Suprapubic skin (tissue), 3 donors: ENCODE measurements at regions not wholly inside any gene's neighbourhood (a gene's known extent, or its start where the extent isn't known, plus 50 kb on each side); places are given as distances from the start of the nearest gene placed in this dataset.

Experiments used
- EP300 ChIP-seq: sonication (generic); formaldehyde crosslinking; IDR thresholded peaks from one replicate; pipeline ENCODE4 v1.6.1; 2017; ENCODE audit warnings: antibody characterized with exemption
- POLR2A ChIP-seq, 2 donors: fragments of 450-650 bp; IDR thresholded peaks; one replicate each; pipeline ENCODE4 v1.6.1; 2017; ENCODE audit warnings: antibody characterized with exemption in 2 of 2, mild to moderate bottlenecking in 2 of 2, moderate library complexity in 2 of 2
- TF ChIP-seq, protein P1 (sequence below), 2 donors: fragments of 200-600 bp in 1 of 2; fragments of 450-650 bp in 1 of 2; sonication (generic) in 1 of 2; IDR thresholded peaks; one replicate each; pipeline ENCODE4 v1.5.1; 2016 to 2019; ENCODE audit warnings: antibody characterized with exemption in 2 of 2, mild to moderate bottlenecking in 1 of 2, moderate library complexity in 1 of 2

- TF ChIP-seq, protein P1, sequence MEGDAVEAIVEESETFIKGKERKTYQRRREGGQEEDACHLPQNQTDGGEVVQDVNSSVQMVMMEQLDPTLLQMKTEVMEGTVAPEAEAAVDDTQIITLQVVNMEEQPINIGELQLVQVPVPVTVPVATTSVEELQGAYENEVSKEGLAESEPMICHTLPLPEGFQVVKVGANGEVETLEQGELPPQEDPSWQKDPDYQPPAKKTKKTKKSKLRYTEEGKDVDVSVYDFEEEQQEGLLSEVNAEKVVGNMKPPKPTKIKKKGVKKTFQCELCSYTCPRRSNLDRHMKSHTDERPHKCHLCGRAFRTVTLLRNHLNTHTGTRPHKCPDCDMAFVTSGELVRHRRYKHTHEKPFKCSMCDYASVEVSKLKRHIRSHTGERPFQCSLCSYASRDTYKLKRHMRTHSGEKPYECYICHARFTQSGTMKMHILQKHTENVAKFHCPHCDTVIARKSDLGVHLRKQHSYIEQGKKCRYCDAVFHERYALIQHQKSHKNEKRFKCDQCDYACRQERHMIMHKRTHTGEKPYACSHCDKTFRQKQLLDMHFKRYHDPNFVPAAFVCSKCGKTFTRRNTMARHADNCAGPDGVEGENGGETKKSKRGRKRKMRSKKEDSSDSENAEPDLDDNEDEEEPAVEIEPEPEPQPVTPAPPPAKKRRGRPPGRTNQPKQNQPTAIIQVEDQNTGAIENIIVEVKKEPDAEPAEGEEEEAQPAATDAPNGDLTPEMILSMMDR (IDR thresholded peaks at IDR 0.05): no peak
- no peak for TF ChIP-seq POLR2A (IDR thresholded peaks at IDR 0.05)
- TF ChIP-seq EP300: no peak
Measured at GRCh38 chr20:22354647-22355046, 229.7 kb downstream of the FOXA2 start.
